Suppressor macrophage treated with lipopolysaccharide for 1 hour (primary cell): ENCODE measurements at regions not wholly inside any gene's neighbourhood (a gene's known extent, or its start where the extent isn't known, plus 50 kb on each side); places are given as distances from the start of the nearest gene placed in this dataset.

Experiments
- DNase-seq, 3 donors: peaks; one replicate each; pipeline ENCODE4 v3.0.0-alpha.2; 2020 to 2022

DNA sequence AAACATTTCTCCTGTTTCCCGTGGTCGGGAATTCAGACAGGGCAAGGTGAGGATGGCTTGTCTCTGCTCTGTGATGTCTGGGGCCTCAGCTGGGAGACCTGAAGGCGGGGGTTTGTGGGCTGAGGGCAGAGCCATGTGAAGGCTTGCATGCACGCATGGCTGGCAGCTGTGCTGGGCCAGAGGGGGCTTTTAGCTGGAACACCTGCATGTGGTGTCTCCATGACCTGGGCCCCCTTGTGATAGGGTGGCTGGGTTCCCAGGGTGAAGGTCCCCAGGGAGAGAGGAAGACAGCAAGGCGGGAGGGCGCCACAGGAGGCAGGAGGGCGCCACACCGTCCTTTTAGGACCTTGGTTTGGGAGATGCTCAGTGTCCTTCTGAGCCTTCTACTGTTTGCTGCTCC lies 101.6 kb upstream of the PRR23E start:
- no peak for DNase-seq

- DNase-seq: no peak
These were observed 100.6 kb upstream of the PRR23E start for GRCh38 chr3:127092368-127092767.

- no peak for DNase-seq
These were observed 100.2 kb upstream of the PRR23E start for GRCh38 chr3:127092776-127093175.

GRCh38 chr3:127093312-127093711 lies 99.6 kb upstream of the PRR23E start:
- DNase-seq: no peak

- no peak for DNase-seq
These were observed 97.2 kb upstream of the PRR23E start for GRCh38 chr3:127095774-127096173.

GRCh38 chr3:127096256-127097071 lies 96.5 kb upstream of the PRR23E start:
- no peak for DNase-seq

DNA sequence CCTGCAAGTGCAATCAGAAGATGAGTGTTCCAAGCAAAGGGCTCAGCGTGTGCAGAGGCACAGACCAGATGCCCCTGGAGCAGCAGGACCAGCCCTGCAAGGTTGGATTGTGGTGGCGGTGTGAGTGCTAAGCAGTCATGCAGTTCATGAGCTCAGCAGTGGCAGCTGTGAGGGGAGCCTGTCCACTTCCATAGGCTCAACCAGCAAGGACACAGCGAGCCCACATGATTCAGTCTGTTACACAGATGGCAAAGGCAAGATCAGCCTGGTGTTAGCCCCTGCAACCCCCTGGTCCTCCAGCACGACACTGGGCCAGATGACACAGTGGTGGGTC lies 95.9 kb upstream of the PRR23E start:
- DNase-seq: no peak

DNA sequence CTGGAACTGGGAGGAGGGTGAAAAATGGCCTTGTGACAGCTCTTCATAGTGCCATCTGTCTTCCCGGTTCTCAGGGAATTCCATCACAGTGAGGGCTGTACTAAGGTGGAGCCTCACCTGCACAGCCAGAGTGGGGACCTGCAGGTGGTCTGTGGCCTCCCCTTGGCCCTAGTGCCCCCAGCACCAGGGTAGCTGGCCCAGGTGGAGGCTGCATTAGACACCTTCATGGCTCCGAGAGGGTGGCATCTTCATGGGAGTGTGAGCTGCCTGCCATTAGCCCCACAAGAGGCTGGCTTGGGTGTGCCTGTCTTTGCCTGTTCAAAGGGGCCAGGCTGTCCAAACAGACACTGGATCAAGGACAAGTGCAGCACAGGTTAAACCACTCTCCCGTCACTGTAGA lies 95.5 kb upstream of the PRR23E start:
- DNase-seq: no peak

DNA sequence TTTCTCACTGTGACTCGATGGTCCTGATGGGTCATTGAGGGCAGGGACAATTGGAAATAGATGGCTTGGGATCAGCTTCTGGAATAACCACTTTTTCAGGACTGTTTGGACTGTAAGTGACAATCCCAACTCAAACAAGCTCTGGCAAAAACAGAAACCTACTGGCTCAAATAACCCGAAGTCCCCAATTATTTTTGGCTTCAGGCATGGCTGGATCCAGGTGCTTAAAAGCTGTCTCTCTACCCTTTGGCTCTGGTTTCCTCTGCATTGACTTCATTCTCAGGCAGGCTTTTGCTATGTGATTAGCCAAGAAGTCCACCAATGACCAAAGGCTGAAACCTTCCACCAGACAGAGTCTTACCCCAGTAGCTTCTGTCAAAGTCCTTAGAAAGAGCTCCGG lies 92.9 kb upstream of the PRR23E start:
- no peak for DNase-seq

GRCh38 chr3:127100459-127101410 lies 92.2 kb upstream of the PRR23E start:
- no peak for DNase-seq

GRCh38 chr3:127101411-127102187 lies 91.3 kb upstream of the PRR23E start:
- DNase-seq: no peak

DNA sequence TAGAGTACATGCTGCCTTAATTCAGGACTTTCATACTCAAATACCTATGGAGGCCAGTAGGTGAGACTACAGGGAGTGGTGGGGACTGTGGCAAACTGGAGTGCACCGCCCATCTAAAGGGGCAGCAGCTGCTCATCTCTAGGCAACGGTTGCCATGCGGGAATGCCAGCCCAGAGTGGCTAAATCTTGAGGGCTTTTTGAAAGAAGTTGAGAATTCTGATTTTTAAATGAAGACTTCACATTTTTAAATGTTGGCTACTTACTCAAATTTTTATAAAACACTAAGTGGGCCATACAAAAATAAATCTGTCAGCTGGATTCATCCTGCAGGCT lies 90.8 kb upstream of the PRR23E start:
- DNase-seq: no peak

GRCh38 chr3:127102587-127102986 lies 90.3 kb upstream of the PRR23E start:
- no peak for DNase-seq

GRCh38 chr3:127103080-127103479 lies 89.9 kb upstream of the PRR23E start:
- no peak for DNase-seq

DNA sequence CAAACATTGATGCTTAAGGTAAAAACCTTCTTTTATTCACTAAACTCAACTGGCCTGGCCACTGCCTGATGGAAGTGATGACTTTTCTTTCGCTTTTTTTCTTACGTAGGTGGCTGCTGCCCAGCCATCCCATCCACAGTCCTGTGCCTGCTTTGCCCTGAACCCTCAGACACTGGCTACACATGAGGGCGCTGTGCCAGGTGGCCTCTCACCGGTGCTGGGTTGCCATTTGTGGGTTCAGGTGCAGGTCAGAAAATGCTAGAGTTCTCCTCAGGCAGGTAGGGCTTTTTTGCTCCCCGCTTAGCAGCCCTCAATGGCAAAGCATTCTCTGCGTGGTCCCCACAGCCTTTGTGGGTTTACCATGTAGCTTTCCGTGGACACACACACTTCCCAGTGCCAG lies 88.3 kb upstream of the PRR23E start:
- no peak for DNase-seq

- no peak for DNase-seq
These were observed 87.3 kb upstream of the PRR23E start for GRCh38 chr3:127105587-127105986.

DNA sequence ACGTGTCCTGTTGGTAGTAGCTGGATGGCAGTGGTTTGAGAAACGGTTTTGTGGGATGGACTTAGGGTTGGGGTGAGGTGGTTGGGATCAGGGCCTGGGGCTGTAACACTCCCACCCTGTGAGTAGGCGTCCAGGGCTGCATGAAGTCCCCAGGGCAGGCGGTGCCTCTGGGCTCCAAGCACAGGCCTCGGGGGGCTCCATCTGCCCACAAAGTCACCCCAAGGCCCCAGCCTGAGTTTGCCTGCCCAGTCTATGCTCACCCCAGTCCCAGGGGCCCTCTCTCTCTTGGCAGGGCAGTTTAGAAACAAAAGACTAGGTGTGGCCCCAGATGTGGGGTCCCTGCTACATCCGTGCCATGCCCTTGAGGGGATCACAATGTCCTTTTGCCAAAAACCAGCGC lies 86.9 kb upstream of the PRR23E start:
- no peak for DNase-seq

DNA sequence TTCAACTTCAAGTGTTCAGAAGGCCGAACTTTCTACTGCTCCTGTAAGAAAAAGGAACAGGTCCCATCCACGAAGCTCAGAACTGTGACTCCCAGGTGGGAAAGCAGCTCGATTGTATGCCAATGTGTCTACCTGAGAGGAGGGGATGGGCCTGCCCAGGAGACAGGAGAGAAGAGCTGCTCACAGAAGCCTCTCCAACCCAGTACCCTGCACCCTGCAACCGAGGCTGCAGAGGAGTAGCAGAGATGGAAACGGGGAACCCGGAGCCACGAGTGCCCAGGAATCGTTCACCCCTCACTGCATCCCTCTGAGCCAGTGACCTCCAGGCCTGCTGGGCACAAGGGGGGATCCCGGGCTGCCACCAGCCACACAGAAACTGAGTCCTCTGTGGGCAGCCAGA lies 86.5 kb upstream of the PRR23E start:
- no peak for DNase-seq

- no peak for DNase-seq
These were observed 85.9 kb upstream of the PRR23E start for GRCh38 chr3:127107002-127107401.

DNA sequence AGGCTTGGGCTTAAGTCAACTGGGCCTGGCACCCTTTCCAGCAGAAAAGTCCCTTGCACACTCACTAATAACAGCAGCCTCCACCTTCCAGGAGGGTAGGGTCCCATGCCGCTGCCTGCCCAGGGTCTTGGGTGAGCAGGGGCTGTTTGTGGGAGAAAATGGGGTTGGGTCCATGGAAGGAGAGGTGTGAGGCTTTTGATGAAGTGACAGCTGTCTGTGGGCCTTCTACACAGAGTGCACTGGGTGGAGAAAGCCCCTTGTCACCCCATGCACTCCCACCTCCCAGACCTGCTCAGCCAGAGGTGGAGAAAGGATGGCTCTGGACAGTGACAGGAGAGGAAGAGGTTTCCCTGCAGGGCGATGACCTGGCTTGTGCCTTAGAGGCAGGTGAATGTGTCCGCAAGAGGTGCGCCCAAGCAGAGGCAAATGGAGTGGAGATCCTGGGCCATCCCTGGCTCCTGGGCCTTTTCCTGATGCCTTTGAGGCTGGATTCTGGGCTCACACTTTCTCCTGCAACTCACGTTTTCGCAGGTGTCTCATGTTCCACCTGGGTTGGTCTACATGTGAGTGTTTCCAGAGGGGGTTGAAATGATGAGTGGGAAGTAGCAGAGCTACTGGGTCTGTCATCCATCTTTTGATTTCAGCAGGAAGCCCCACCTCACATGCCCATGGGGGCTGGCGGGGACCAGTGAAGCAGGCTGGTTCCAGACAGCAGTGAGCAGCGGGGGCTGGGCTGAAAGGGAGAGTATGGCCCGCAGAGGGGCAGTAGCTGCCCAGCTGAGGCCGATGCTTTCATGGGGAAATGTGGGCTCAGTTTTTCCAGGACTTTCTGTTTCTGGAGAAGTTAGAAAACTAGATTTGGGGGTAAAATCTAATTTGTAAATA lies 85.2 kb upstream of the PRR23E start:
- no peak for DNase-seq

GRCh38 chr3:127108796-127109195 lies 84.1 kb upstream of the PRR23E start:
- DNase-seq: no peak

GRCh38 chr3:127110982-127111693 lies 81.8 kb upstream of the PRR23E start:
- no peak for DNase-seq
